ENCODE measurements at regions not wholly inside any gene's neighbourhood (a gene's known extent, or its start where the extent isn't known, plus 50 kb on each side); places are given as distances from the start of the nearest gene placed in this dataset.

- no peak overlapping the region for H3K4me3 ChIP-seq (replicated peaks; ENCODE audit: insufficient read depth, low read length)
- H3K27me3 ChIP-seq (ENCODE audit: insufficient read depth, poor library complexity, severe bottlenecking), result peaks cover 5% of the 10 kb centered on the region
- H3K27ac ChIP-seq (replicated peaks), result no peak overlapping the region
- TF ChIP-seq SPI1 (IDR thresholded peaks at IDR 0.05; ENCODE audit: borderline replicate concordance, low read depth) (no peak), GABPA (IDR thresholded peaks at IDR 0.05; ENCODE audit: low read depth) (no peak), POLR2AphosphoS5 (IDR thresholded peaks at IDR 0.05; ENCODE audit: low read depth) (no peak), REST (IDR thresholded peaks at IDR 0.05; ENCODE audit: insufficient replicate concordance, low read depth) (no peak)
- no peak for DNase-seq (ENCODE audit: low read depth in 1 of 2, low spot score in 1 of 2)
Measured at GRCh38 chrX:139209342-139209741, 321.2 kb upstream of the F9 start.

GRCh38 chrX:139207655-139208054, 322.9 kb upstream of the F9 start:
- Histone ChIP-seq H3K27ac (replicated peaks) (no peak overlapping the region), H3K27me3 (ENCODE audit: insufficient read depth, poor library complexity, severe bottlenecking) (peaks cover 9% of the 10 kb centered on the region), H3K4me3 (replicated peaks; ENCODE audit: insufficient read depth, low read length) (no peak overlapping the region)
- TF ChIP-seq GABPA (IDR thresholded peaks at IDR 0.05; ENCODE audit: low read depth) (no peak), SPI1 (IDR thresholded peaks at IDR 0.05; ENCODE audit: borderline replicate concordance, low read depth) (no peak), POLR2AphosphoS5 (IDR thresholded peaks at IDR 0.05; ENCODE audit: low read depth) (no peak), REST (IDR thresholded peaks at IDR 0.05; ENCODE audit: insufficient replicate concordance, low read depth) (no peak)
- TF ChIP-seq, protein P1, sequence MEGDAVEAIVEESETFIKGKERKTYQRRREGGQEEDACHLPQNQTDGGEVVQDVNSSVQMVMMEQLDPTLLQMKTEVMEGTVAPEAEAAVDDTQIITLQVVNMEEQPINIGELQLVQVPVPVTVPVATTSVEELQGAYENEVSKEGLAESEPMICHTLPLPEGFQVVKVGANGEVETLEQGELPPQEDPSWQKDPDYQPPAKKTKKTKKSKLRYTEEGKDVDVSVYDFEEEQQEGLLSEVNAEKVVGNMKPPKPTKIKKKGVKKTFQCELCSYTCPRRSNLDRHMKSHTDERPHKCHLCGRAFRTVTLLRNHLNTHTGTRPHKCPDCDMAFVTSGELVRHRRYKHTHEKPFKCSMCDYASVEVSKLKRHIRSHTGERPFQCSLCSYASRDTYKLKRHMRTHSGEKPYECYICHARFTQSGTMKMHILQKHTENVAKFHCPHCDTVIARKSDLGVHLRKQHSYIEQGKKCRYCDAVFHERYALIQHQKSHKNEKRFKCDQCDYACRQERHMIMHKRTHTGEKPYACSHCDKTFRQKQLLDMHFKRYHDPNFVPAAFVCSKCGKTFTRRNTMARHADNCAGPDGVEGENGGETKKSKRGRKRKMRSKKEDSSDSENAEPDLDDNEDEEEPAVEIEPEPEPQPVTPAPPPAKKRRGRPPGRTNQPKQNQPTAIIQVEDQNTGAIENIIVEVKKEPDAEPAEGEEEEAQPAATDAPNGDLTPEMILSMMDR (IDR thresholded peaks at IDR 0.05; ENCODE audit: insufficient read depth, low read length), result no peak
- DNase-seq (ENCODE audit: low read depth in 1 of 2, low spot score in 1 of 2), result no peak

GRCh38 chrX:139206914-139207313, 323.6 kb upstream of the F9 start:
- DNase-seq (ENCODE audit: low read depth in 1 of 2, low spot score in 1 of 2), result no peak
- no peak overlapping the region for H3K4me3 ChIP-seq (replicated peaks; ENCODE audit: insufficient read depth, low read length)
- peaks cover 9% of the 10 kb centered on the region for H3K27me3 ChIP-seq (ENCODE audit: insufficient read depth, poor library complexity, severe bottlenecking)
- no peak overlapping the region for H3K27ac ChIP-seq (replicated peaks)
- TF ChIP-seq REST (IDR thresholded peaks at IDR 0.05; ENCODE audit: insufficient replicate concordance, low read depth) (no peak), GABPA (IDR thresholded peaks at IDR 0.05; ENCODE audit: low read depth) (no peak), POLR2AphosphoS5 (IDR thresholded peaks at IDR 0.05; ENCODE audit: low read depth) (no peak), SPI1 (IDR thresholded peaks at IDR 0.05; ENCODE audit: borderline replicate concordance, low read depth) (no peak)
- TF ChIP-seq, protein P1 (IDR thresholded peaks at IDR 0.05; ENCODE audit: insufficient read depth, low read length), result no peak

Measured in HL-60 (cell line).